HG02798 (cell line): ENCODE measurements at regions not wholly inside any gene's neighbourhood (a gene's known extent, or its start where the extent isn't known, plus 50 kb on each side); places are given as distances from the start of the nearest gene placed in this dataset.

Experiments used
- ATAC-seq: cut with Tn5 transposase; IDR thresholded peaks from one replicate; pipeline ENCODE4 v1.9.1; 2021; ENCODE audit warnings: mild to moderate bottlenecking; ENCODE audit not compliant: unreplicated experiment, poor library complexity

GRCh38 chr10:100612601-100613595 lies 77.2 kb downstream of the HIF1AN start:
- ATAC-seq: no peak

GRCh38 chr10:100613846-100614245 lies 78.1 kb downstream of the HIF1AN start:
- no peak for ATAC-seq

- no peak for ATAC-seq
Observed at GRCh38 chr10:100614429-100615095, 78.8 kb downstream of the HIF1AN start.

GRCh38 chr10:100615241-100615640 lies 79.5 kb downstream of the HIF1AN start:
- ATAC-seq: no peak

GRCh38 chr10:100615908-100616307 lies 80.2 kb downstream of the HIF1AN start:
- no peak for ATAC-seq

- no peak for ATAC-seq
Observed at GRCh38 chr10:100618091-100618615, 82.4 kb downstream of the HIF1AN start.

- no peak for ATAC-seq
Observed at GRCh38 chr10:100618632-100619255, 83.0 kb downstream of the HIF1AN start.

GRCh38 chr10:100620087-100620835 lies 84.5 kb downstream of the HIF1AN start:
- no peak for ATAC-seq

- ATAC-seq: no peak
Observed at GRCh38 chr10:100621360-100622205, 85.8 kb downstream of the HIF1AN start.

GRCh38 chr10:100622946-100623345 lies 87.2 kb downstream of the HIF1AN start:
- ATAC-seq: no peak

GRCh38 chr10:100623521-100624230 lies 87.9 kb downstream of the HIF1AN start:
- ATAC-seq: no peak

GRCh38 chr10:100624298-100624697 lies 88.6 kb downstream of the HIF1AN start:
- no peak for ATAC-seq

- no peak for ATAC-seq
Observed at GRCh38 chr10:100625816-100626215, 90.1 kb downstream of the HIF1AN start.

GRCh38 chr10:100628061-100628460 lies 92.3 kb downstream of the HIF1AN start:
- no peak for ATAC-seq

GRCh38 chr10:100631192-100631591 lies 95.4 kb downstream of the HIF1AN start:
- no peak for ATAC-seq

- no peak for ATAC-seq
Observed at GRCh38 chr10:100632027-100632426, 96.3 kb downstream of the HIF1AN start.

GRCh38 chr10:100634034-100634433 lies 98.3 kb downstream of the HIF1AN start:
- ATAC-seq: no peak

GRCh38 chr10:100636848-100637553 lies 101.3 kb downstream of the HIF1AN start:
- no peak for ATAC-seq
